ENCODE measurements at regions not wholly inside any gene's neighbourhood (a gene's known extent, or its start where the extent isn't known, plus 50 kb on each side); places are given as distances from the start of the nearest gene placed in this dataset.

GRCh38 chr2:41907771-41908207 lies 140.0 kb upstream of the PKDCC start:
- H3K4me3 ChIP-seq (ENCODE audit: low read length): no peak overlapping the region
- no peaks in the 10 kb centered on the region for H4K20me1 ChIP-seq (ENCODE audit: insufficient read depth, low read length)
- H3K36me3 ChIP-seq (replicated peaks; ENCODE audit: insufficient read depth, low read length): no peaks in the 10 kb centered on the region
- no peaks in the 10 kb centered on the region for H3K4me1 ChIP-seq (ENCODE audit: low read length)
- no peak overlapping the region for H3K27ac ChIP-seq (ENCODE audit: low read length)
- H3K9me2 ChIP-seq (replicated peaks; ENCODE audit: insufficient read depth, low read length): no peaks in the 10 kb centered on the region
- no peaks in the 10 kb centered on the region for H3F3A ChIP-seq (ENCODE audit: insufficient read depth, low read length)
- no peaks in the 10 kb centered on the region for H3K79me2 ChIP-seq (ENCODE audit: low read length)
- H3K9me3 ChIP-seq (replicated peaks; ENCODE audit: insufficient read depth, low read length): no peaks in the 10 kb centered on the region
- TF ChIP-seq CTCF (IDR thresholded peaks at IDR 0.05; ENCODE audit: low read length) (no peak), EZH2phosphoT487 (IDR thresholded peaks at IDR 0.05; ENCODE audit: low read length) (no peak), EZH2 (optimal IDR thresholded peaks at IDR 0.05; ENCODE audit: low read depth, low read length) (no peak)
- no peaks in the 10 kb centered on the region for H3K27me3 ChIP-seq (replicated peaks; ENCODE audit: insufficient read depth, low read length)
- no peak overlapping the region for H2AFZ ChIP-seq (ENCODE audit: low read length)
- no peak overlapping the region for H3K4me2 ChIP-seq (ENCODE audit: low read depth, low read length)
- no peak for DNase-seq
- no peak overlapping the region for H3K9ac ChIP-seq (ENCODE audit: low read length)

- no peak for TF ChIP-seq CTCF (IDR thresholded peaks at IDR 0.05; ENCODE audit: low read length)
- TF ChIP-seq EZH2phosphoT487 (IDR thresholded peaks at IDR 0.05; ENCODE audit: low read length): no peak
- Histone ChIP-seq H3K4me3 (ENCODE audit: low read length) (no peak overlapping the region), H3K79me2 (ENCODE audit: low read length) (no peaks in the 10 kb centered on the region), H2AFZ (ENCODE audit: low read length) (no peak overlapping the region), H3K9me3 (replicated peaks; ENCODE audit: insufficient read depth, low read length) (no peaks in the 10 kb centered on the region), H4K20me1 (ENCODE audit: insufficient read depth, low read length) (no peaks in the 10 kb centered on the region), H3K27me3 (replicated peaks; ENCODE audit: insufficient read depth, low read length) (no peaks in the 10 kb centered on the region), H3F3A (ENCODE audit: insufficient read depth, low read length) (no peaks in the 10 kb centered on the region), H3K4me2 (ENCODE audit: low read depth, low read length) (no peak overlapping the region), H3K4me1 (ENCODE audit: low read length) (no peaks in the 10 kb centered on the region), H3K9me2 (replicated peaks; ENCODE audit: insufficient read depth, low read length) (no peaks in the 10 kb centered on the region), H3K9ac (ENCODE audit: low read length) (no peak overlapping the region), H3K27ac (ENCODE audit: low read length) (no peak overlapping the region), H3K36me3 (replicated peaks; ENCODE audit: insufficient read depth, low read length) (no peaks in the 10 kb centered on the region)
- no peak for DNase-seq
Observed at GRCh38 chr2:41908349-41908748, 139.5 kb upstream of the PKDCC start.

GRCh38 chr2:41909584-41909983 lies 138.2 kb upstream of the PKDCC start:
- H3K36me3 ChIP-seq (replicated peaks; ENCODE audit: insufficient read depth, low read length): no peaks in the 10 kb centered on the region
- H3K9me2 ChIP-seq (replicated peaks; ENCODE audit: insufficient read depth, low read length): no peaks in the 10 kb centered on the region
- H3K4me2 ChIP-seq (ENCODE audit: low read depth, low read length): no peak overlapping the region
- no peak for DNase-seq
- H3K4me1 ChIP-seq (ENCODE audit: low read length): no peaks in the 10 kb centered on the region
- no peaks in the 10 kb centered on the region for H4K20me1 ChIP-seq (ENCODE audit: insufficient read depth, low read length)
- no peak overlapping the region for H3K4me3 ChIP-seq (ENCODE audit: low read length)
- no peaks in the 10 kb centered on the region for H3K27me3 ChIP-seq (replicated peaks; ENCODE audit: insufficient read depth, low read length)
- no peaks in the 10 kb centered on the region for H3F3A ChIP-seq (ENCODE audit: insufficient read depth, low read length)
- H2AFZ ChIP-seq (ENCODE audit: low read length): no peak overlapping the region
- H3K9me3 ChIP-seq (replicated peaks; ENCODE audit: insufficient read depth, low read length): no peaks in the 10 kb centered on the region
- no peak overlapping the region for H3K27ac ChIP-seq (ENCODE audit: low read length)
- H3K79me2 ChIP-seq (ENCODE audit: low read length): no peaks in the 10 kb centered on the region
- TF ChIP-seq CTCF (IDR thresholded peaks at IDR 0.05; ENCODE audit: low read length): no peak
- TF ChIP-seq EZH2phosphoT487 (IDR thresholded peaks at IDR 0.05; ENCODE audit: low read length): no peak
- TF ChIP-seq EZH2 (optimal IDR thresholded peaks at IDR 0.05; ENCODE audit: low read depth, low read length): no peak
- no peak overlapping the region for H3K9ac ChIP-seq (ENCODE audit: low read length)

Measured in MM.1S (cell line).